ENCODE measurements at regions not wholly inside any gene's neighbourhood (a gene's known extent, or its start where the extent isn't known, plus 50 kb on each side); places are given as distances from the start of the nearest gene placed in this dataset.
"Not testable (repeated sequence)": the region's sequence is repeated elsewhere in the genome, so short reads cannot be mapped to it uniquely, and the experiment has no call there.

DNA sequence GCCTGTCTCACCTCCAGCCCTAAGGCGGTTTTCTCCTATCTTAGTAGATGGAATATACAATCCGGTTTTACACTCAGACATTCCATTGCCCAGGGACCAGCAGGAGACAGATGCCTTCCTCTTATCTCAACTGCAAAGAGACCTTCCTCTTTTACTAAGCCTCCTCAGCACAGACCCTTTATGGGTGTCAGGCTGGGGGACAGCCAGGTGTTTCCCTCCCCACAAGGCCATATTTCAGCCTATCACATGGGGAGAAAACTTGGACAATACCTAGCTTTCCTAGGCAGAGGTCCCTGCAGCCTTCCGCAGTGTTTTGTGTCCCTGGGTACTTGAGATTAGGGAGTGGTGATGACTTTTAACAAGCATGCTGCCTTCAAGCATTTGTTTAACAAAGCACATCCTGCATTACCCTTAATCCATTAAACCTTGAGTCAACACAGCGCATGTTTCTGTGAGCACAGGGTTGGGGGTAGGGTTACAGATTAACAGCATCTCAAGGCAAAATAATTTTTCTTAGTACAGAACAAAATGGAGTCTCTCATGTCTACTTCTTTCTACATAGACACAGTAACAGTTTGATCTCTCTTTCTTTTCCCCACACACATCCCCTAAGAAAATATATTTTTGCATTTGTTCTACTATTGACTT lies 876.2 kb downstream of the ANKRD7 start:
- not testable (repeated sequence) for DNase-seq (ENCODE audit: low read depth in 2 of 2)

DNA sequence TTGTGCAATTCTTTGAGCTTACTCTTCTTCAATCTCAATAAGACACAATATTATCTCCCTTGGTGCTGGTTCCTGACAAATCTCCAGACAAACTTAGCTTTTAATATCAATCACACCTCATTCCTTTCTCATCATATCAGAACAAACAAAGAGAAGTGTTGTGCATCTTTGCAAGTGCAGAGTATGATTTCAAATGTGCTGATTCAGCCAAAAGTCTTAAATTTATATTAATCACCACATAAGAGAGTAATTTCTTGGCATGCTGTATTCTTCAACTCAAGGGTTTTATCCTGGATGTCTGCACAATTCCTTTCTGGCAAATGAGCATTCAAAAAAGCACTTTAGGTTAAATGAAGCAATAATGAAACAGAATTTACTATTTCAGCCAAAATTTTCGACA lies 877.8 kb downstream of the ANKRD7 start:
- DNase-seq (ENCODE audit: low read depth in 2 of 2) = no peak

DNA sequence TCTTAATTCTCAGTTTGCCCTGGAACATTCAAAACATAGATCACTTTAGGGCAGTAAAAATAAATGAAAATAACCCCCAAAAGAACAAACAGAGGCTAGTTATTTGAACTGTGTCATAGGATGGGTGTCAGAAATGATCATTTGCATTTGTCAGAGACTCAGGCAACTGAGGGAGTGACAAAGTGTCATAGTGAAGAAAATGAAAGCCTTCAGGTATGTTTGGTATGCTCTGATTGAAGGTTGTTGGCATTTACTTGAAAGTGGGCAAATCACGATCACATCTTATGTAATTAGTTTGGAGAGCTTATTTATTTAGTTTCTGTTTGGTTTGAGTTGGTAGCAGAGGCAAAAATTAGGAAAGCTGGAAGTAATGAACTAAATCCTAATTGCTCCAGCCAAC lies 880.9 kb downstream of the ANKRD7 start:
- DNase-seq (ENCODE audit: low read depth in 2 of 2) = no peak

DNA sequence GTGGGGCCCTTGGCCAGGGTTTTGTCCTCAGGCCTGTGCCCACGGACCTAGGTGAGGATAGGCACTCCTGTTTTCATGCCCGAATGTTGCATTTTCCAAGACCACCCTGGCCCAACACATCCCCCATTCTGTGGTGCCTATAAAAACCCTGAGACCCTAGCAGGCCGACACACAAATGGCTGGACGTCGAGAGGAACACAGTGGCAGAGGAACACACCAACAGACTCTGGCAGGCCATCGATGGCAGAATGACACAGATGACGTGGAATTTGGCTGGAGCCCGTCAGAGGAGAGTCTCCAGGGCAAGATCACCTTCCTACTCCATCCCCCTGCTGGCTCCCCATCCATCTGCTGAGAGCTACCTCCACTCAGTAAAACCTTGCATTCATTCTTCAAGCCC lies 898.8 kb downstream of the ANKRD7 start:
- no peak for DNase-seq (ENCODE audit: low read depth in 2 of 2)

DNA sequence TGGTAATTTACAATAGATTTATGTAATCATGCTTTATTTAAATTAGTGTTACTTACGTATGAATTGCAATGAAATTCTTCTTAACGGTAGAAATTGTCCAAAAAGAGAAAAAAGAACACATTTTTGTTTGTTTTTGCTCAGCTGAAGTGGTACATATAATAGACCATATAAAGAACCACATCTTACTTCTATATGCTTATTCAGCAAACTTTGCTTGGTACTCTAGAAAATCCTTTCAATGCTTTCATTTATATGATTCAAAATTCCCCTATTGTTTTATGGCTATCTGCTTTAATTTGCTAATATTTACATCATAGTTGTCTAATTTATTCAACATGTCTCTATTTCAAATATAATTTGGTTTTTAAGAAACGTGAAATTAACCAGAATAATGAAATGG lies 903.2 kb downstream of the ANKRD7 start:
- no peak for DNase-seq (ENCODE audit: low read depth in 2 of 2)

DNA sequence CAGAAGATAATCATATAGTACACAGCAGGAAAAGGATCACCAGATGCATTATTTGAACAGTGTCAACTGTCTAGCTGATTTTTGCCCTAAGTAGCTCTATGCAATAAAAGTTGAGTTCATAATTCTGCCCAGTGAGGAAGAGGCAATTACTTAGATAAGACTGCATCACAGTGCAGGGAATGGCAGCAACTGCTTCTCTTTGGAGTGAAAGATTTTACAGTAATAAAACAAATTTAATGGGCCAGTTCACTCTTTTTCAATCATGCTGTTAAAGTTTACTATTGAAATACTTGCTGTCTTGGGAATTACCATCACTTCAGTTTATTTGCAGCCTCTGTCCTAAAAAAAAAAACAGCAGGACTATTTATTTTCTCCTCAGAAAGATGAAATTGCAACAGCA lies 907.9 kb downstream of the ANKRD7 start:
- DNase-seq (ENCODE audit: low read depth in 2 of 2) = no peak

DNA sequence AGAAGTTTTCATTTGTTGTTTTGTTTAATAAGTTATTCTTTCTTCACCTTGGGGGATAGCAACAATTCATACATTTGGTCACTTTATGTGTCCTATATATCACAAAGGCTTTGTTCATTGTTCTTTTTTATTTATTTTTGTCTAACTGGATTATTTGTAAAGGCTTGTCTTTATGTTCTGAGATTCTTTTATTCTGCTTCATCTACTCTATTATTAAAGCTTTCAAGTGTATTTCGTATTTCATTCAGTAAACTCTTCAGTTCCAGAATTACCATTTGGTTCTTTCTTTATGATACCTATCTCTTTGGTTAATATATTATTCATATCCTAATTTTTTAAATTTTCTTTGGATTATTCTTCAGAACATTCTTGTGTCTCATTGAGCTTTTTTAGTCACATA lies 942.9 kb downstream of the ANKRD7 start:
- DNase-seq (ENCODE audit: low read depth in 2 of 2) = no peak

DNA sequence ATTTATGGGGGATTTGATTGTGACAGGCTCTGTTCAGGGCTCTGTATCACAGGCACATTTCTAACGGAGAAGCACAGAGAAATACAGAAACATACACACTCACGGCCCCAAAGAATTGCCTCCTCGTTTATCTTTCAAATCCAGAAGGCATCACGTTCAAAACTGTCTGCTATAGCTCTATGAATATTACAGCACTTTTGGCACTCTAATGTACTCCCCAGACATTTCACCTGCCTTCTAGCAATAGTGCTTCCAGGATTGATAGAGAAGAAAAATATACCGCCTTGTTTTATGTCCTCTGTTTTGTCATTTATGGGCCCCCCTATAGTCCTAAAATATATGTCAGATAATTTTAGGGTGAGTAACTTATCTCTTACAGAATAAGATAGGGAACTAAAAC lies 947.5 kb downstream of the ANKRD7 start:
- no peak for DNase-seq (ENCODE audit: low read depth in 2 of 2)

DNA sequence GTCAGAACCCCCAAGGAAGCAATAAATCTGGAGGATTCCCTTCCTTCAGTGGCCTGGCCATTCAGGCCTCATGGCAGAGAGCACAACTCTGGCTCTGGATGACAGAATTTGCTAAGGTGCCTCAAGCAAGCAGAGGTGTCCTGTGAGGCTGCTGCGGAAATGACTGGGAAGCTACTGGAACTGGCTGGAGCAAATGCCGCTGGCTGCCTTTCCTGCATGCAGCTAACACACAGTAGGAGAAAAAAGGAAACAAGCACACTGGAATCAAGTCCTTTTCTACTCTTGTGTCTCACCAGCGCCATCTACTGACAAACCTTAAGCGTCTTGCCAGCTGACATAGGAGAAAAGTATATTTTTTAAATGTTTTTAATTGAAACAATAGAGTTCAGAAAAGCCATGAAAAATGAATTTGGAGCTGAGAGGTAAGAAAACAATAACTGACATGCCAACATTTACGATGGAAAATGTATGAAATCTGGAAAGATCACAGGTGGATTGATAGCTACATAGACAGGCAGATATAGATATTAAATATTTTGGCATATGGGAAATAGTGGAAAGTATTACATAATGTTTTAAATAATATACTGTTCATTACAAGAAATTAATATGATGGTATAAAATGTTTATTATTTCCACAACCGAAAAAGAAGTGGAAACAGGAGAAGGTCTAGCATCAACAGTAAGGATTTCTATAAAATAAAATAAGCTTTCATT lies 951.6 kb downstream of the ANKRD7 start:
- DNase-seq (ENCODE audit: low read depth in 2 of 2) = no peak

DNA sequence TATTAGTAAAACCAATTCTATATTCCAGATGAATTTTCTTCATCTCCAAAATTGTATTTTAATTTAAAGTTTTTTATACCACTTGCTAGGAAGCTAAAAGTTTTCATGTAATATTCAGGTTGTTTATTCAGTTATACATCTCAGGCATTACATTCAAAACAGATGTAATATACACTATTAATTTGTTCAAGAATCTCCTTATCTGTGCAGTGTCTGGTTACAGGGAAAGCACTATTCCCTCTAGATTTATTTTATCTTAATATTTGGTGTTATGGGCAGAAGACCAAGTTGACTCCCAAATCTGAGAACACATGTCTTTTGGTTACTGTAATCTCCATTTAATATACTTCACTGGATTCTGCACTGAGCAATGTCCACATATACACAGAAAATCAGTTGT lies 953.4 kb downstream of the ANKRD7 start:
- DNase-seq (ENCODE audit: low read depth in 2 of 2) = no peak

DNA sequence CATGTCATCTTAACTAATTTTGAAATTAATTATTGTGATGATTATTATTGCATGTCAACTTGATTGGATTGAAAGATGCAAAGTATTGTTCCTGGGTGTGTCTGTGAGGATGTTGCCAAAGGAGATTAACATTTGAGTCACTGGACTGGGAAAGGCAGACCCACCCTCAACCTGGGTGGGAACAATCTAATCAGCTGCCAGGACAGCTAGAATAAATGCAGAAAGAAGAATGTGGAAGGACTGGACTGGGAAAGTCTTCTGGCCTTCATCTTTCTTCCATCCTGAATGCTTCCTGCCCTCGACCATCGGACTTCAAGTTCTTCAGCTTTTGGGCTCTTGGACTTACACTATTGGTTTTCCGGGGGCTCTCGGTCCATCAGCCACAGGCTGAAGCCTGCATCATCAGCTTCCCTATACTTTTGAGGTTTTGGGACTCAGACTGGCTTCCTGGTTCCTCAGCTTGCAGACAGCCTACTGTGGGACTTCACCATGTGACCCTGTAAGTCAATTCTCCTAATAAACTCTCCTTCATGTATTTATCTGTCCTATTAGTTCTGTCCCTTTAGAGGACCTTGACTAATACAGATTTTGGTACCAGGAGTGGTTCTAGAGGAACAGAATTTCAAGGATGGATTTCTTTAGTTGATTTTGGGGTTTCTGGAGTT lies 959.8 kb downstream of the ANKRD7 start:
- DNase-seq (ENCODE audit: low read depth in 2 of 2) = no peak

DNA sequence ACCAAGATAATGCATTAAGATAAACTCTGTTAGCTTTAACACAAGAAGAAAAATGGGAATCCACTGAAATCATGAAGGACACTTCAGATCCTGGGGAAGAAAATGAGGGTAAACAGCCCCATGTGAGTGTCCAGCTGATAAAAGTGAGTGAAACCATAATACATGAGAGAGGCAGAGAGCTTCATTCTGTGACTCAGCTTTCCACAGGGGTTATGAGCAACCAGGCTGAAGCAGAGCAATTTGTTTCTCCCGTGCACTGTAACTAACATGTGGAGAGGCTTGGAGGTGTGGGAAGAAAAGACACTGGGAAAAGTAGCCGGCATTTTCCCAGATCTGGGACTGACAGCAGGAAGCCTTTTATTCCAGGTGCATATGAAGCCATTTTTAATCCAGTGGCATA lies 971.7 kb downstream of the ANKRD7 start:
- DNase-seq (ENCODE audit: low read depth in 2 of 2) = no peak

DNA sequence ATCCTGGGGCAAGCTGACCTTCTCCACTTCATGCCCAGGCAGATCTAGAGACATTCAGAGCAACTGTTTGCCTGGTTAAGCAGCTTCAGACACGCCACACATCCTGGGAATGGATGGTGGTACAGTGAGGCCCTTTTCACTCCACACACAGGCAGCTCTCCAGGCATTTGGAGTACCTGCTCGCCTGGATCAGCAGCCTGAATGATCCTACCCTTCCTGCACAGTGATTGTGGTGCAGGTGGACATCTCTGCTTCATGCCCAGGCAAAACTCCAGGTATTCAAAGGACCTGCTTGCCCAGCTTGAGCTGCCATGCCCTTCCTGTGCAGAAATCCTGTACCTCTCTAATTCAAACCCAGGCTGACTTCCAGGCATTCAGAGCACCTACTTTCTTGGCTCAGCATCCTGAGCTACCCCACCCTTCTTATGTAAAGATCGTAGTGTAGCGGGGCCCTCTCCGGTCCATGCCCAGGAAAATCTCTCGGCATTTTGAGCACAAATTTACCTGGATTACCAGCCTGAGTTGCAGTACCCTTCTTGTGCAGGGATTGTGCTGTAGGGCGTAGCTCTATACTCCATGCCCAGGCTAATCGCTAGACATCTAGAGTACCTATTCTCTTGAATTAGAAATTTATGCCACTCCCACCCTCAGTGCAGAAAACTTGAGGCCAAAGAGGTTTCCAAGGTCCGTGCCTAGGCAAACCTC lies 972.8 kb downstream of the ANKRD7 start:
- DNase-seq (ENCODE audit: low read depth in 2 of 2) = no peak

DNA sequence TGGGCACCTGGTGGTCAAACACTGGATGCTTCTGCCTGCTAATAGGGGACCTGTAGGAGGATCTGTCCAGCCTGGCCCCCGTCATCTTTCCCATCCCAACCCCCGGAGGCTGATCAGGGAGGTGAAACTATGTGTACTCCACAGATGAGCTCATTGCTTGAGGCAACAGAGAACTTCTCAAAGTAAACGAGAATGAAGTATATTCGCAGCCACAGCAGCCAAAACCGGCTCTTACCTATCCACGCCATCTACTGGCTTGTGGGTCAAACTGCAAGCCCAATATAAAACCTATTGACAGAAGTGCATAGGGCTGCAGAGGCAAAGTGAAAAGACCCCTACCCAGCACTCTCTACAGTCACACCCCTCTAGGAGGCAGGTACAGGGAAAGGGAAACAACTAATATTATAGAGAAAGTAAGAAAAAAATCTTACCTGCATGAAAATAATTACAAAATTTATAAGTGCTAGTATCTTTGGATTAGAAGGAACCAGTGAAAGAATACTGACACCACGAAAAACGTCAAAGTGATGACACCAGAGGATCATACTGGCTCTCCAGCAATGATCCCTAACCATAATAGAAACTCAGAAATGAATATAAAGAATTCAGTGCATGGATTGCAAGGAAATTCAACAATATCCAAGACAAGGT lies 973.5 kb downstream of the ANKRD7 start:
- DNase-seq (ENCODE audit: low read depth in 2 of 2) = no peak

DNA sequence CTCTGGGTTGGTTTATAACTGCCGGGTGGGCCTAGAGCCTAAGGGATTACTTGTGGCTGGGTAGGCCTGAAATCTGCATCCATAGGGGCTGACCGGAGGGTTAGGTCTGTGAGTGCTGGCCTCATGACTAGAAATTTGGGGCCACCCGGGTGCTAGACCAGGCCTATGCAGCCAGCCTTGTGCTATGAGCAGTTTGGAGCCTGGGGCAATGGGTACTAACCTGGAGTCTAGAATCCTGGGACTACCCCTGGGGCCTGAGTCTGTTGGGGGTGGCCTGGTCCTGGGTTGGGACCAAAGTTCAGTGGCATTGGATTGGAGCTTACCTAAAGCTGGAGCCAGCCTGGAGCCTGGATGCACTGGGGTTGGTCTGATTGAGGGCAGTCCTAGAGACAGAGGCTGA lies 995.2 kb downstream of the ANKRD7 start:
- no peak for DNase-seq (ENCODE audit: low read depth in 2 of 2)

DNA sequence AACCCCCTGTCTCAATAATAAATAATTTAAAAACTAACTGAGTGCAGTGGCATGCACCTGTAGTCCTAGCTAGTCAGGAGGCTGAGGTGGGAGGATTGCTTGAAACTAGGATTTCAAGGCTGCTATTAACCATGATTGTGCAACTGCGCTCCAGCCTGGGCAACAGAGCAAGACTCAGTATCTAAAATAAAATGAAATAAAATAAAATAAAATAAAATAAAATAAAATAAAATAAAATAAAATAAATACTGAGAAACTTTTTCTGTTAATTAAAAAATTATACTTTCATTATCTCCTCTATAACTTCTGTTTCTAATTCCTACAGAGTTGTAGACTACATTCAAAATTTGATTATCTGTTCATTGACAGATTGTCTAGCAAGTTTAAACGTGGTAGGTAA lies 999.4 kb downstream of the ANKRD7 start:
- DNase-seq (ENCODE audit: low read depth in 2 of 2) = no peak

DNA sequence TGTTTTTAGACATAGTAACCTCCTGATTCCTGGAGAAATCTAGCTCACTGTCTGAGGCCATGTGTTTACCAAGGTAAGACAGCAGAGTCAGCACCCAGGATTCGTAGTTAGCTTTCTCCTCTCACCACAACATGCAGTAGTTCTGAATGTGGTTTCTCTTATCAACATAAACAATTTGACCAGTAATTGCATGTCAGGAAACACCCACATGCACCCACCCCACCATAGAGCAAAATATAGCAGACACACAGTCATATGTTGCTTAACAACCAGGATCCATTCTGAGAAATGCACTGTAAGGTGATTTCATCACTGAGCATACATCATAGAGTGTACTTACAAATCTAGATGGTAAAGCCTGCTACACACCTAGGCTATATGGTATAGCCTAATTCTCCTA lies 1004.0 kb downstream of the ANKRD7 start:
- no peak for DNase-seq (ENCODE audit: low read depth in 2 of 2)

DNA sequence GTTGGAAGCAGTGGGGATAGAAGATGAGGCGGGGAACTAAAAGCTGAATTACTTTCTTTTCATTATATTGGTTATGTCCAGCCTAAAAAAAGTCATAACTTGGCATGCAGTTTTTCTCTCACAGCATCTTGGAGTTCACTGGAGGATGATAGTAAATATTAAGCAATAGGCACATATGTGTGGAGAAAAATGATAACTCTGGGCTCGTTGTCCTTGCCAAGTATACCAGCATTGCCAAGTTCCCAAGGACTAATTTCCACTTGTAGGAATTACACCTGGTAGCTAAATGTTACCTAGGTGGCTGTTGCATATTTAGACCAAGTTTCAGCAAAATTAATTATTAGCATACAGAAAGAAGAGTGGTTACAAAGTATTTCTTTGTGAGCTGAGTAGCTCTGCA lies 1007.6 kb downstream of the ANKRD7 start:
- DNase-seq (ENCODE audit: low read depth in 2 of 2) = no peak

DNA sequence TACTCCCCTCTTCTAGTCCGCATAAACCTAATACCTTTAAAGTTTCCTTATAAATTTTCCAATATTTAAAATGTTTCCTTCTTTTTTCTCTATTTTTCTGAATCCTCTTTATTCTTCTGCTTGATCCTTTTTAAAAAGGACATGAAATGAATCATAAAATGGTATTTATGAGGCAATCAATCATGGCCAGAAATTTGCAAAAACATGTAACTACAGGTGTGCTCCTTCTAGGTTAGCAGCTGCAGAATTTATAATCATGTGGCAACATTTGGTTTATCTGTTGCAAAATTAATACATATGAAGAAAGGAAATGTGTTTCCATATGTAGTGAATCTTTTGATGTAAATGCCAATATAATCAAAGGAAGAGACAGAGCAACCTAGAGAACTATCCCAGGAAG lies 1008.5 kb downstream of the ANKRD7 start:
- DNase-seq (ENCODE audit: low read depth in 2 of 2) = no peak

DNA sequence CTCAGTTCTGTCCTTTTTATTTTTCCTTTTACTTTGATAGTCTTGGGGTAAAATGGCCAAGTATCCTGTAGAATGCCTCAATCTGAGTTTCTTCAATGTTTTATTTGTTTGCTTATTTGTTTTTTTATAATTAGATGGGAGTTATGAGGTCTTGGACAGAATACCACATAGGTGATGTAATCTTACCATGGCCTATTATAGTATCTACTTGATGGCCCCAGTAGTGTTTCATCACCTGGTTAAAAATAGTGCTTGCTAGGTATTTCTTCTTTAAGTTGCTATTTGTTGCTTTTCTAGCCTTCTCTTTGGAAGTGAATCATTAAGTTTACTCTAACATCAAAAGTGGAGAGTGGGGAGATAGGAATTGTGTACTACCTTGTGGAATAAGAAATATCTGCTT lies 1020.0 kb upstream of the KCND2 start:
- DNase-seq (ENCODE audit: low read depth in 2 of 2) = no peak

DNA sequence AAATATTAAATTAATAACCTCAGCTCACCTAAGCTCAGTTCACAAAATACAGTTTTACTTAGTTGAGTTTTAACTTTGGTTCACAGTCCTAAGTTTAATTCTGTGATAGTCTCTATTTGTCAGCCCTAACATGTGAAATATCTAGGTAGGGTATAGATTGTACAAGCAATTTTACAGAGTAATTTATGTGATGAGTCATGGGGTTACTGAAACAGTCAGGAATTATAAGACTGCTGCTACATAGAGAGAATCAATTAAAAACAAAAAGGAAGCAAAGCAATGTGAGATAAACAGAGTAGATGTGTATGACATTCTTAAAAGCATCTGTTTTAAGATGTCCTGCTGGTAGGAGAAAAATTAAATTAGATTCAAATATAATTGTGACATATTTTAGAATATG lies 1018.2 kb upstream of the KCND2 start:
- no peak for DNase-seq (ENCODE audit: low read depth in 2 of 2)

DNA sequence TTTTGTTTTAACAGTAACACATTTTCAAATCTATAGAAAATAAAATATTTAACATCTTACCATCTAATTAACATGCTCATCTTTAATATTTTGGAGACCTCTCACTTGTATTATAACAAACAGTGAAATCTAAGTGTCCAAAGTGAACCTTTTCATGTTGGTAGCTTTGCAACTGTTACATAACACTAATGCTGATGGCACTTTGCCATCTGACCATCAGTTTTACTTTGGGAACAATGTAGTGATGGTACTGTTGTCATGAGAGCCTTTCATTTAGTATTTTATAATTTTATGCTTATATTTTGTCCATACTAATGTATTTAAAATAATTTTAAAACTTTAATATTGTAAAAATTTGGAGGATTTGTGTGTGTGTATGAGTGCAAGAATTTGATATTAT lies 1017.0 kb upstream of the KCND2 start:
- no peak for DNase-seq (ENCODE audit: low read depth in 2 of 2)

Data from stimulated activated CD4-positive, alpha-beta T cell treated with anti-CD3 and anti-CD28 coated beads, Interleukin-12 subunit alpha, Interleukin-12 subunit beta, amount 100 ng/mL, for 24 hours (primary cell).